ENCODE measurements at regions not wholly inside any gene's neighbourhood (a gene's known extent, or its start where the extent isn't known, plus 50 kb on each side); places are given as distances from the start of the nearest gene placed in this dataset.

GRCh38 chr12:84315926-84316325, 596.7 kb downstream of the SLC6A15 start:
- H3K36me3 ChIP-seq (ENCODE audit: control insufficient read depth in 2 of 4, insufficient read depth in 4 of 4, low read length in 3 of 4) = no peaks in the 10 kb centered on the region
- ChIA-PET POLR2A (ENCODE audit: partially characterized antibody) (no interaction called here), CTCF (ENCODE audit: partially characterized antibody) (interaction anchor here (0.6 to 2.0 kb wide), 2 partner anchors 221 to 490 kb away, joined by 3 to 5 read pairs; no protein-coding TSS in a partner anchor)
- no peak overlapping the region for H3K27ac ChIP-seq (ENCODE audit: low read depth, low read length)
- no peaks in the 10 kb centered on the region for H3K9me3 ChIP-seq (ENCODE audit: insufficient read depth in 2 of 2, low read depth in 1 of 2, low read length in 1 of 2)
- H3K4me3 ChIP-seq (ENCODE audit: extremely low read depth in 1 of 4, insufficient read depth in 2 of 4, low read depth in 3 of 4, low read length in 4 of 4) = no peak overlapping the region
- H3K27me3 ChIP-seq (replicated peaks in 1 of 4; ENCODE audit: control insufficient read depth in 3 of 4, extremely low read depth in 1 of 4, insufficient read depth in 3 of 4, low read length in 3 of 4) = no peaks in the 10 kb centered on the region
- TF ChIP-seq ZNF274 (IDR thresholded peaks at IDR 0.05; ENCODE audit: borderline replicate concordance, extremely low read depth, low read length) (no peak), POLR2AphosphoS5 (IDR thresholded peaks at IDR 0.05; ENCODE audit: low read depth, low read length) (no peak)
- no peaks in the 10 kb centered on the region for H3K79me1 ChIP-seq (ENCODE audit: low read depth, low read length)
- H2AK5ac ChIP-seq (ENCODE audit: low read depth, low read length) = no peak overlapping the region
- H4K5ac ChIP-seq (ENCODE audit: insufficient read length, low read depth, low read length) = no peak overlapping the region
- no peak overlapping the region for H3K14ac ChIP-seq (ENCODE audit: insufficient read length)
- 90% methylated on average over 1 of the region's 1 CpG; no CpG with 5 or more reads in 1 of the 2 experiments for WGBS, 2 experiments (ENCODE audit: extremely low coverage in 1 of 2, insufficient coverage in 1 of 2, insufficient read length in 1 of 2, insufficient replicate concordance in 2 of 2, low coverage in 1 of 2, low lambda C conversion rate in 2 of 2, missing lambda C conversion rate in 1 of 2)
- DNase-seq (ENCODE audit: low read depth in 1 of 2, low spot score in 2 of 2) (no peak), FAIRE-seq (no peak)
- no peak overlapping the region for H2BK12ac ChIP-seq (ENCODE audit: low read depth, low read length)
- H3K23me2 ChIP-seq (ENCODE audit: low read depth, low read length) = no peaks in the 10 kb centered on the region
- no peak overlapping the region for H3K4me2 ChIP-seq (ENCODE audit: insufficient read depth in 1 of 2, low read depth in 2 of 2, low read length in 2 of 2)
- H3K9ac ChIP-seq (replicated peaks in 1 of 4; ENCODE audit: extremely low read depth in 1 of 4, low read depth in 3 of 4, low read length in 3 of 4) = no peak overlapping the region
- no peak overlapping the region for H3K4ac ChIP-seq (replicated peaks; ENCODE audit: insufficient read length, low read depth, low read length)
- H4K91ac ChIP-seq (replicated peaks; ENCODE audit: insufficient read length, low read length) = no peak overlapping the region
- no peak overlapping the region for H4K8ac ChIP-seq (ENCODE audit: extremely low read depth, insufficient read depth, low read length)
- H3K79me2 ChIP-seq (ENCODE audit: control insufficient read depth in 1 of 2, insufficient read depth in 2 of 2, low read length in 2 of 2) = no peaks in the 10 kb centered on the region
- H4K20me1 ChIP-seq (replicated peaks in 1 of 2; ENCODE audit: control insufficient read depth in 1 of 2, insufficient read depth in 2 of 2, low read length in 2 of 2) = no peaks in the 10 kb centered on the region
- H2BK20ac ChIP-seq (ENCODE audit: low read length) = no peak overlapping the region
- H3K18ac ChIP-seq (ENCODE audit: extremely low read depth, low read length) = no peak overlapping the region
- H3K23ac ChIP-seq (ENCODE audit: insufficient read length) = no peak overlapping the region
- H2BK15ac ChIP-seq (ENCODE audit: low read length) = no peak overlapping the region
- H3K4me1 ChIP-seq (replicated peaks in 1 of 4; ENCODE audit: control insufficient read depth in 3 of 4, insufficient read depth in 4 of 4, low read length in 3 of 4) = no peaks in the 10 kb centered on the region
- no peak overlapping the region for H2BK120ac ChIP-seq (replicated peaks; ENCODE audit: low read depth, low read length)
- H3K56ac ChIP-seq (replicated peaks; ENCODE audit: insufficient read length, low read depth, low read length) = no peak overlapping the region
- no peak overlapping the region for H2BK5ac ChIP-seq (ENCODE audit: low read depth, low read length)
- no peak overlapping the region for H2AFZ ChIP-seq (ENCODE audit: low read length)

Data from H1 (cell line).